ENCODE measurements at regions not wholly inside any gene's neighbourhood (a gene's known extent, or its start where the extent isn't known, plus 50 kb on each side); places are given as distances from the start of the nearest gene placed in this dataset.

- no peak for DNase-seq
Measured at GRCh38 chr1:4017636-4018365, 117.7 kb upstream of the C1orf174 start.

- DNase-seq, result no peak
Measured at GRCh38 chr1:4018466-4019146, 118.5 kb upstream of the C1orf174 start.

- DNase-seq, result no peak
Measured at GRCh38 chr1:4019147-4019521, 119.1 kb upstream of the C1orf174 start.

GRCh38 chr1:4019606-4020331, 119.7 kb upstream of the C1orf174 start:
- no peak for DNase-seq

- DNase-seq, result no peak
Measured at GRCh38 chr1:4020449-4020848, 120.4 kb upstream of the C1orf174 start.

GRCh38 chr1:4021136-4021973, 121.3 kb upstream of the C1orf174 start:
- no peak for DNase-seq

GRCh38 chr1:4021974-4022268, 121.8 kb upstream of the C1orf174 start:
- no peak for DNase-seq

- no peak for DNase-seq
Measured at GRCh38 chr1:4022715-4023114, 122.6 kb upstream of the C1orf174 start.

GRCh38 chr1:4023678-4024077, 123.6 kb upstream of the C1orf174 start:
- DNase-seq, result no peak

GRCh38 chr1:4024811-4025210, 124.7 kb upstream of the C1orf174 start:
- DNase-seq, result no peak

- no peak for DNase-seq
Measured at GRCh38 chr1:4025752-4026151, 125.7 kb upstream of the C1orf174 start.

- DNase-seq, result no peak
Measured at GRCh38 chr1:4027008-4027407, 126.9 kb upstream of the C1orf174 start.

GRCh38 chr1:4027492-4028138, 127.5 kb upstream of the C1orf174 start:
- peak; percentile 72 for DNase-seq

GRCh38 chr1:4028139-4028501, 128.0 kb upstream of the C1orf174 start:
- DNase-seq, result no peak

GRCh38 chr1:4029376-4029775, 129.3 kb upstream of the C1orf174 start:
- DNase-seq, result no peak

GRCh38 chr1:4032571-4032970, 132.5 kb upstream of the C1orf174 start:
- no peak for DNase-seq

GRCh38 chr1:4033129-4033676, 133.1 kb upstream of the C1orf174 start:
- DNase-seq, result no peak

GRCh38 chr1:4033713-4034112, 133.6 kb upstream of the C1orf174 start:
- no peak for DNase-seq

GRCh38 chr1:4034318-4034887, 134.3 kb upstream of the C1orf174 start:
- DNase-seq, result no peak

- peak; percentile 50 for DNase-seq
Measured at GRCh38 chr1:4044967-4045366, 144.9 kb upstream of the C1orf174 start.

GRCh38 chr1:4045397-4046010, 145.4 kb upstream of the C1orf174 start:
- no peak for DNase-seq
